GM23248 (cell line): ENCODE measurements at regions not wholly inside any gene's neighbourhood (a gene's known extent, or its start where the extent isn't known, plus 50 kb on each side); places are given as distances from the start of the nearest gene placed in this dataset.
"Not testable (repeated sequence)": the region's sequence is repeated elsewhere in the genome, so short reads cannot be mapped to it uniquely, and the experiment has no call there.

Experiments used
- DNase-seq: peaks from one replicate; pipeline ENCODE4 v3.0.0-alpha.2; 2015
- H2AFZ ChIP-seq: fragments of 200-600 bp; sonication (generic); 2 replicates; pipeline ENCODE4 v1.6.1; 2016; ENCODE audit warnings: antibody characterized with exemption
- H3F3A ChIP-seq: fragments of 200-600 bp; sonication (generic); 2 replicates; pipeline ENCODE4 v1.6.1; 2016; ENCODE audit warnings: mild to moderate bottlenecking, antibody characterized with exemption, mixed run types; ENCODE audit not compliant: insufficient read depth
- H3K27ac ChIP-seq: fragments of 200-600 bp; sonication (generic); 2 replicates; pipeline ENCODE4 v1.5.1; 2016; ENCODE audit warnings: mild to moderate bottlenecking
- H3K27me3 ChIP-seq: fragments of 200-600 bp; sonication (generic); replicated peaks from 2 replicates; pipeline ENCODE4 v1.6.1; 2016; ENCODE audit warnings: mild to moderate bottlenecking; ENCODE audit not compliant: insufficient read depth
- H3K36me3 ChIP-seq: fragments of 200-600 bp; sonication (generic); 2 replicates; pipeline ENCODE4 v1.6.1; 2016; ENCODE audit warnings: low read depth, mild to moderate bottlenecking
- H3K4me1 ChIP-seq: fragments of 200-600 bp; sonication (generic); 2 replicates; pipeline ENCODE4 v1.6.1; 2016; ENCODE audit warnings: mild to moderate bottlenecking; ENCODE audit not compliant: insufficient read depth
- H3K4me2 ChIP-seq: fragments of 200-600 bp; sonication (generic); one replicate; pipeline ENCODE4 v1.6.1; 2016; ENCODE audit warnings: mild to moderate bottlenecking; ENCODE audit not compliant: unreplicated experiment
- H3K4me3 ChIP-seq: fragments of 200-600 bp; sonication (generic); 2 replicates; pipeline ENCODE4 v1.5.1; 2016; ENCODE audit warnings: mild to moderate bottlenecking
- H3K79me2 ChIP-seq: fragments of 200-600 bp; sonication (generic); 2 replicates; pipeline ENCODE4 v1.6.1; 2016; ENCODE audit warnings: mild to moderate bottlenecking; ENCODE audit not compliant: insufficient read depth
- H3K9ac ChIP-seq: fragments of 200-600 bp; sonication (generic); 2 replicates; pipeline ENCODE4 v1.6.1; 2016; ENCODE audit warnings: mild to moderate bottlenecking
- H3K9me2 ChIP-seq: fragments of 200-600 bp; sonication (generic); 2 replicates; pipeline ENCODE4 v1.6.1; 2016; ENCODE audit warnings: mixed run types, mild to moderate bottlenecking, moderate library complexity; ENCODE audit not compliant: insufficient read depth
- H3K9me3 ChIP-seq: fragments of 200-600 bp; sonication (generic); one replicate; pipeline ENCODE4 v1.6.1; 2017; ENCODE audit warnings: low read depth
- H4K20me1 ChIP-seq: fragments of 200-600 bp; sonication (generic); 2 replicates; pipeline ENCODE4 v1.6.0; 2016; ENCODE audit not compliant: insufficient read depth
- EZH2 ChIP-seq: fragments of 200-600 bp; sonication (generic); IDR thresholded peaks from 2 replicates; pipeline ENCODE4 v1.6.1; 2018; ENCODE audit warnings: antibody characterized with exemption, mild to moderate bottlenecking; ENCODE audit not compliant: insufficient read depth, poor library complexity, severe bottlenecking
- EZH2phosphoT487 ChIP-seq: fragments of 200-600 bp; sonication (generic); IDR thresholded peaks from 2 replicates; pipeline ENCODE4 v1.6.1; 2018; ENCODE audit warnings: antibody characterized with exemption, moderate library complexity, mild to moderate bottlenecking, low read depth; ENCODE audit not compliant: insufficient read depth
- WGBS, 2 experiments: methylation state at CpG; one replicate each; pipeline ENCODE4 v1.1.6; 2015 to 2017; ENCODE audit warnings: low lambda C conversion rate in 2 of 2, low coverage in 1 of 2; ENCODE audit errors: missing lambda C conversion rate in 2 of 2; 5-methylcytosine and 5-hydroxymethylcytosine counted together
- in situ Hi-C: fragments of 300-500 bp; cut with MboI; formaldehyde crosslinking; loops from 2 replicates; pipeline ENCODE4 v1.15.0; 2020

DNA sequence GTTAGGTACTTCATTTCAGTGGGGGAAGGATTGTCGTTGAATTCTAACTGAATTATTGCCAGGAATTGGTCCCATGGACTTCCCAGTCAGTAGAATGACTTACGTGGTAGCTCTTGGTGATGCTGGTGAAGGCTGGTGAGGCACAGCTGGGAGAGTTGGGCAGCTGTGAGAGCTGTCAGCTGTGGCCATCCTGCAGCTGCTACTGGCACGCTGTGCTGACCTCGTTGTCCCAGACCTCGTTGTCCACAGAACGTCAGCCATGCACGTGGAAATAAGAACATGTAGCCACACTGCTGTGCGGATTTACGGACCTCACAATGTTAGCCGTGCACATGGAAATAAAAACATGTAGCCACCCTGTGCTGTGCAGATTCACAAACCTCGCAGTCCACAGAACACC is 102.3 kb downstream of the NPIPB11 start:
- in situ Hi-C loops, result no loop called here
- TF ChIP-seq EZH2phosphoT487 (no peak), EZH2 (no peak)
- no peaks in the 10 kb centered on the region for H3K79me2 ChIP-seq
- H3K4me1 ChIP-seq, result peaks cover 19% of the 10 kb centered on the region
- no peak for DNase-seq
- no peaks in the 10 kb centered on the region for H3K36me3 ChIP-seq
- no peak overlapping the region for H3K4me2 ChIP-seq
- H3K9me3 ChIP-seq, result no peaks in the 10 kb centered on the region
- no peaks in the 10 kb centered on the region for H3K9me2 ChIP-seq
- no peak overlapping the region for H3K9ac ChIP-seq
- 82 to 87% methylated on average over 11 of the region's 11 CpGs for WGBS, 2 experiments
- H3K27ac ChIP-seq, result no peak overlapping the region
- no peaks in the 10 kb centered on the region for H3K27me3 ChIP-seq
- H3F3A ChIP-seq, result peaks cover 13% of the 10 kb centered on the region
- no peak overlapping the region for H2AFZ ChIP-seq
- no peak overlapping the region for H3K4me3 ChIP-seq
- no peaks in the 10 kb centered on the region for H4K20me1 ChIP-seq

GRCh38 chr16:29303520-29303919 is 103.0 kb downstream of the NPIPB11 start:
- no peaks in the 10 kb centered on the region for H3K27me3 ChIP-seq
- no peak for DNase-seq
- WGBS, 2 experiments, result 92 to 95% methylated on average over 5 of the region's 5 CpGs
- no peak overlapping the region for H2AFZ ChIP-seq
- TF ChIP-seq EZH2, result no peak
- no peak for TF ChIP-seq EZH2phosphoT487
- H3K36me3 ChIP-seq, result no peaks in the 10 kb centered on the region
- no peak overlapping the region for H3K9ac ChIP-seq
- H3K9me3 ChIP-seq, result no peaks in the 10 kb centered on the region
- in situ Hi-C loops, result no loop called here
- no peak overlapping the region for H3K27ac ChIP-seq
- no peak overlapping the region for H3K4me2 ChIP-seq
- H3F3A ChIP-seq, result peaks cover 13% of the 10 kb centered on the region
- no peaks in the 10 kb centered on the region for H4K20me1 ChIP-seq
- H3K79me2 ChIP-seq, result no peaks in the 10 kb centered on the region
- H3K4me1 ChIP-seq, result peaks cover 19% of the 10 kb centered on the region
- no peak overlapping the region for H3K4me3 ChIP-seq
- no peaks in the 10 kb centered on the region for H3K9me2 ChIP-seq

DNA sequence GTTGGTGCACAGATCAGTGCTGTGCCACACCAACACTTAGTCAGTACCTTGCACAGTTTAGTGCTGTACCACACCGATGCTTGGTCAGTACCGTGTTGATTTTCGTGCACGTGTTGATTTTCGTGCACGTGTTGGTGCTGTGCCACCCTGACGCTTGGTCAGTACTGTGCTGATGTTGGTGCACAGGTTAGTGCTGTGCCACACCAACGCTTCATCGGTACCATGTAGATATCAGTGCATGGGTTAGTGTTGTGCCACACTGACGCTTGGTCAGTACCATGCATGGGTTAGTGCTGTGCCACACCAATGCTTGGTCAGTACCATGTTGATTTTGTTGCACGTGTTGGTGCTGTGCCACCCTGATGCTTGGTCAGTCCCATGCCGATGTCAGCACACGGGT is 103.5 kb downstream of the NPIPB11 start:
- Histone ChIP-seq H4K20me1 (no peaks in the 10 kb centered on the region), H3K27me3 (no peaks in the 10 kb centered on the region), H3K9me2 (no peaks in the 10 kb centered on the region), H3K4me1 (peaks cover 19% of the 10 kb centered on the region), H3F3A (peaks cover 13% of the 10 kb centered on the region), H3K4me2 (no peak overlapping the region), H3K9ac (no peak overlapping the region), H3K79me2 (no peaks in the 10 kb centered on the region), H3K27ac (no peak overlapping the region), H3K9me3 (no peaks in the 10 kb centered on the region), H3K36me3 (no peaks in the 10 kb centered on the region), H2AFZ (no peak overlapping the region), H3K4me3 (no peak overlapping the region)
- DNase-seq, result no peak
- in situ Hi-C loops, result no loop called here
- 96% methylated on average over 13 of the region's 13 CpGs for WGBS, 2 experiments
- TF ChIP-seq EZH2phosphoT487 (no peak), EZH2 (no peak)

DNA sequence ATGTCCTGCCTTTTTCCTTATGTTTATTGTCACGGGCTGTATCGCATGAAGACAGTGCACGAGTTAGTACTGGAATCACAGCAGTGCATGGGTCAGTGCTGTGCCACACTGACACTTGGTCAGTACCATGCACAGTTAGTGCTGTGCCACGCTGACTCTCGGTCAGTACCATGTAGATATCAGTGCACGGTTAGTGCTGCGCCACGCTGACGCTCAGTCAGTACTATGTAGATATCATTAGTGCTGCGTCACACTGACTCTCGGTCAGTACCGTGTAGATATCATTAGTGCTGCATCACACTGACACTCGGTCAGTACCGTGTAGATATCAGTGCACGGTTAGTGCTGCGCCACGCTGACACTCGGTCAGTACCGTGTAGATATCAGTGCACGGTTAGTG is 104.1 kb downstream of the NPIPB11 start:
- H3K9ac ChIP-seq, H4K20me1 ChIP-seq, DNase-seq, H2AFZ ChIP-seq, H3K4me3 ChIP-seq, H3K36me3 ChIP-seq, H3K27ac ChIP-seq, in situ Hi-C loops, H3K4me2 ChIP-seq, H3K79me2 ChIP-seq, H3K9me3 ChIP-seq, H3K27me3 ChIP-seq, H3K9me2 ChIP-seq: not testable (repeated sequence)
- Histone ChIP-seq H3F3A (peaks cover 13% of the 10 kb centered on the region), H3K4me1 (peaks cover 19% of the 10 kb centered on the region)
- WGBS, 2 experiments, result 96 to 99% methylated on average over 20 of the region's 20 CpGs

GRCh38 chr16:29301662-29302285 is 104.7 kb downstream of the NPIPB11 start:
- DNase-seq, H2AFZ ChIP-seq, in situ Hi-C loops, H3K79me2 ChIP-seq, H3K36me3 ChIP-seq, H3K9ac ChIP-seq, H3K27me3 ChIP-seq, H3K4me2 ChIP-seq, H3K9me3 ChIP-seq, H4K20me1 ChIP-seq, H3K9me2 ChIP-seq, H3K4me3 ChIP-seq, H3K27ac ChIP-seq: not testable (repeated sequence)
- 88 to 92% methylated on average over 11 to 15 of the region's 15 CpGs for WGBS, 2 experiments
- Histone ChIP-seq H3F3A (peaks cover 13% of the 10 kb centered on the region), H3K4me1 (peaks cover 19% of the 10 kb centered on the region)

DNA sequence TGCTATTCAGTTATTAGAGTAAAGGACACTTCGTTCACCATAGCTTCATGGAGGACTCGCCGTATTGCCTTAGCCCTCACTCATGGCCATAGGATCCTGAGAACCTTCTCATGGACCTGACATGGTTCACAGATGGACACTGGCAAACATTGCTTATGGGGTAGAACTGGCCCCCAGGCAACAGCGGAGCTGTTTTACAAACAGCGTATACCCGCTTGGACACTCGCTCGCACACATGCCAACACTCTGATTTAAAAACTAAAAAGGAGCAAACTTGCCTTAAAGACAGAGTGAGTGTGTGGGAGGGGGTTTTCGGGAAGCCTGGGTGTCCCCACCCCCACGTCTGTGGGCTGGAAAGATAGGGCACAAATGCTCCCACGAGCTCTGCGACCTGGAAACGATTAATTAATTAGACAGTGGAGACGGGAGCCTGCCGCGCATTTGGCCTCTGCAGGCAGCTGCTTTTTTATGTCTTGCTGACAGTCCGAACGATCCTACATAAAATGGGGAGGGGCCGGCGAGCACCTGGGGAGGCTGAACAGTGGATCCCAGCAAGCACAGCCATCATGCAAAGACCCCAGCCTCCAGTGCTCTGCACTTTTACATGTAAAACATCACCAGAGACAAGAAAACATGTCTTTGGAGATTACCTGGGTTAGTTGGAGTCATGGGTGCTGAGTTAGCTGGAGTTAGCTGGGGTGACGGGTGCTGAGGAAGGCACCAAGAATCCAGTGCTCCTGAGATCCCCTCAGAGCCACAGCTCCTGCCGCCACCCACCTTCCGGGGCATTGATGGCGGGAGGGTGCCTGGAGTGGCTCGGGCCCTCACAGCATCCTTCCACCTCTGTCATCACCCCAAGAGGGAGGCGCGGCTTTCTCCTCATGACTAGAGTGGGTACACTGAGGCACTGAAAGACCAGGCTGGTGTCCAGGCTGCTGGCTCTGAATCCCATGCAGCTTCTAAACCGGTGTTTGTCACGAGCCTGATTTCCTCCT is 105.7 kb downstream of the NPIPB11 start:
- H3K9me2 ChIP-seq, H3K27me3 ChIP-seq, H3K4me3 ChIP-seq, H4K20me1 ChIP-seq, H3K79me2 ChIP-seq, H3K9me3 ChIP-seq, H3K36me3 ChIP-seq, in situ Hi-C loops: not testable (repeated sequence)
- DNase-seq, result peak; percentile 7
- Histone ChIP-seq H3K4me2 (peak overlapping the region; percentile 49), H3K9ac (peak overlapping the region; percentile 66), H3F3A (peaks cover 13% of the 10 kb centered on the region; the same call in 1 of the 2 replicates), H3K4me1 (peaks cover 14% of the 10 kb centered on the region), H2AFZ (peak overlapping the region; percentile 36), H3K27ac (peak overlapping the region; percentile 64)
- 32 to 36% methylated on average over 27 to 29 of the region's 29 CpGs for WGBS, 2 experiments
